ENCODE measurements at regions not wholly inside any gene's neighbourhood (a gene's known extent, or its start where the extent isn't known, plus 50 kb on each side); places are given as distances from the start of the nearest gene placed in this dataset.

GRCh38 chr16:22971346-22971924 is 157.5 kb downstream of the HS3ST2 start:
- no peak for TF ChIP-seq CTCF (IDR thresholded peaks at IDR 0.05)
- TF ChIP-seq EZH2 (IDR thresholded peaks at IDR 0.05; ENCODE audit: borderline replicate concordance, insufficient read depth, low read depth, low read length, poor library complexity, severe bottlenecking), result no peak
